OCI-LY3 (cell line): ENCODE measurements at regions not wholly inside any gene's neighbourhood (a gene's known extent, or its start where the extent isn't known, plus 50 kb on each side); places are given as distances from the start of the nearest gene placed in this dataset.
"Not testable (repeated sequence)": the region's sequence is repeated elsewhere in the genome, so short reads cannot be mapped to it uniquely, and the experiment has no call there.

ENCODE experiments used
- H2AFZ ChIP-seq: fragments of 200-600, 300-600 bp; shearing (Covaris generic); 2 replicates; pipeline ENCODE4 v1.6.0; 2014; ENCODE audit warnings: antibody characterized with exemption, low read depth, low read length
- H3K27ac ChIP-seq: fragments of 200-600, 300-600 bp; sonication (generic); 2 replicates; pipeline ENCODE4 v1.5.1; 2014; ENCODE audit warnings: mild to moderate bottlenecking, low read length, moderate library complexity, mixed read lengths
- H3K27me3 ChIP-seq: fragments of 200-600, 300-600 bp; sonication (generic); 2 replicates; pipeline ENCODE4 v1.6.1; 2014; ENCODE audit warnings: low read depth, low read length, mixed read lengths
- H3K36me3 ChIP-seq: fragments of 200-600, 300-600 bp; sonication (generic); replicated peaks from 2 replicates; pipeline ENCODE3; 2014; ENCODE audit warnings: low read depth, low read length, mixed read lengths
- H3K4me1 ChIP-seq: fragments of 300-600, 200-600 bp; sonication (generic); 2 replicates; pipeline ENCODE4 v1.6.1; 2014; ENCODE audit warnings: low read length, mixed read lengths
- H3K4me2 ChIP-seq: fragments of 200-600, 300-600 bp; sonication (generic); 2 replicates; pipeline ENCODE4 v1.6.1; 2014; ENCODE audit warnings: low read length, mixed read lengths
- H3K4me3 ChIP-seq: fragments of 300-600, 200-600 bp; sonication (generic); 2 replicates; pipeline ENCODE4 v1.5.1; 2014; ENCODE audit warnings: antibody characterized with exemption, mild to moderate bottlenecking, low read length, moderate library complexity
- H3K79me2 ChIP-seq: fragments of 300-600, 200-600 bp; shearing (Covaris generic); 2 replicates; pipeline ENCODE4 v1.6.1; 2014; ENCODE audit warnings: mild to moderate bottlenecking, low read length, mixed read lengths
- H3K9ac ChIP-seq: fragments of 300-600, 200-600 bp; shearing (Covaris generic); 2 replicates; pipeline ENCODE4 v1.6.0; 2014; ENCODE audit warnings: mild to moderate bottlenecking, low read length, moderate library complexity
- H3K9me3 ChIP-seq: fragments of 200-600, 300-600 bp; shearing (Covaris generic); 2 replicates; pipeline ENCODE4 v1.6.1; 2014; ENCODE audit warnings: low read length, mixed read lengths; ENCODE audit not compliant: insufficient read depth
- H4K20me1 ChIP-seq: fragments of 200-600, 300-600 bp; sonication (generic); 2 replicates; pipeline ENCODE4 v1.6.1; 2016; ENCODE audit warnings: low read length, mixed read lengths; ENCODE audit not compliant: insufficient read depth
- CTCF ChIP-seq: fragments of 200-600, 300-600 bp; sonication (generic); IDR thresholded peaks from 2 replicates; pipeline ENCODE4 v1.5.1; 2014; ENCODE audit warnings: antibody characterized with exemption, low read length, low read depth
- EZH2phosphoT487 ChIP-seq: fragments of 200-600 bp; shearing (Covaris generic); IDR thresholded peaks from 2 replicates; pipeline ENCODE4 v1.6.1; 2018; ENCODE audit warnings: antibody characterized with exemption, mixed run types, low read depth

- Histone ChIP-seq H3K9me3 (no peaks in the 10 kb centered on the region), H3K4me1 (no peaks in the 10 kb centered on the region), H3K27ac (no peak overlapping the region), H2AFZ (no peak overlapping the region), H3K9ac (no peak overlapping the region), H3K36me3 (no peaks in the 10 kb centered on the region), H3K79me2 (no peaks in the 10 kb centered on the region), H3K27me3 (0 out of 2 replicates have a peak, but pooled peaks cover 3% of the 10 kb centered on the region), H3K4me2 (no peak overlapping the region), H4K20me1 (no peaks in the 10 kb centered on the region), H3K4me3 (no peak overlapping the region)
- TF ChIP-seq CTCF (no peak), EZH2phosphoT487 (no peak)
Measured at GRCh38 chr3:22735373-22735772, 467.8 kb upstream of the UBE2E2 start.

GRCh38 chr3:22743386-22743785 lies 459.7 kb upstream of the UBE2E2 start:
- not testable (repeated sequence) for H3K4me1 ChIP-seq, H2AFZ ChIP-seq, H3K9me3 ChIP-seq, H4K20me1 ChIP-seq, H3K4me2 ChIP-seq, H3K27me3 ChIP-seq, H3K36me3 ChIP-seq, H3K27ac ChIP-seq, H3K9ac ChIP-seq, H3K4me3 ChIP-seq, H3K79me2 ChIP-seq

GRCh38 chr3:22745321-22745720 lies 457.8 kb upstream of the UBE2E2 start:
- Histone ChIP-seq H3K9me3 (no peaks in the 10 kb centered on the region), H3K4me2 (no peak overlapping the region), H3K27me3 (peaks cover 3% of the 10 kb centered on the region; the same call in 1 of the 2 replicates), H3K9ac (no peak overlapping the region), H3K36me3 (no peaks in the 10 kb centered on the region), H3K4me1 (no peaks in the 10 kb centered on the region), H4K20me1 (no peaks in the 10 kb centered on the region), H3K27ac (no peak overlapping the region), H2AFZ (no peak overlapping the region), H3K79me2 (no peaks in the 10 kb centered on the region), H3K4me3 (no peak overlapping the region)
- TF ChIP-seq EZH2phosphoT487 = no peak
- no peak for TF ChIP-seq CTCF

- TF ChIP-seq CTCF (no peak), EZH2phosphoT487 (no peak)
- H3K4me1 ChIP-seq = no peaks in the 10 kb centered on the region
- H3K79me2 ChIP-seq = no peaks in the 10 kb centered on the region
- no peaks in the 10 kb centered on the region for H3K9me3 ChIP-seq
- peaks cover 3% of the 10 kb centered on the region; the same call in 1 of the 2 replicates for H3K27me3 ChIP-seq
- H3K27ac ChIP-seq = no peak overlapping the region
- no peaks in the 10 kb centered on the region for H4K20me1 ChIP-seq
- H3K9ac ChIP-seq = no peak overlapping the region
- H3K36me3 ChIP-seq = no peaks in the 10 kb centered on the region
- no peak overlapping the region for H3K4me2 ChIP-seq
- H2AFZ ChIP-seq = no peak overlapping the region
- H3K4me3 ChIP-seq = no peak overlapping the region
Measured at GRCh38 chr3:22746221-22746620, 456.9 kb upstream of the UBE2E2 start.
